ENCODE measurements at regions not wholly inside any gene's neighbourhood (a gene's known extent, or its start where the extent isn't known, plus 50 kb on each side); places are given as distances from the start of the nearest gene placed in this dataset.

GRCh38 chr10:47087667-47088066, 176.4 kb downstream of the PTPN20 start:
- TF ChIP-seq CTCF (IDR thresholded peaks at IDR 0.05) (no peak), SIN3A (IDR thresholded peaks at IDR 0.05; ENCODE audit: borderline replicate concordance, insufficient read depth, low read depth, low read length) (no peak)
